VCaP (cell line): ENCODE measurements at regions not wholly inside any gene's neighbourhood (a gene's known extent, or its start where the extent isn't known, plus 50 kb on each side); places are given as distances from the start of the nearest gene placed in this dataset.

ENCODE experiments used
- H3K27ac ChIP-seq: fragments of 450-650 bp; 2 replicates; pipeline ENCODE4 v1.5.1; 2017
- TF ChIP-seq, protein P1 (sequence below): fragments of 450-650 bp; conservative IDR thresholded peaks from 2 replicates; pipeline ENCODE4 v1.5.1; 2017; ENCODE audit warnings: mild to moderate bottlenecking, moderate library complexity

- TF ChIP-seq, protein P1, sequence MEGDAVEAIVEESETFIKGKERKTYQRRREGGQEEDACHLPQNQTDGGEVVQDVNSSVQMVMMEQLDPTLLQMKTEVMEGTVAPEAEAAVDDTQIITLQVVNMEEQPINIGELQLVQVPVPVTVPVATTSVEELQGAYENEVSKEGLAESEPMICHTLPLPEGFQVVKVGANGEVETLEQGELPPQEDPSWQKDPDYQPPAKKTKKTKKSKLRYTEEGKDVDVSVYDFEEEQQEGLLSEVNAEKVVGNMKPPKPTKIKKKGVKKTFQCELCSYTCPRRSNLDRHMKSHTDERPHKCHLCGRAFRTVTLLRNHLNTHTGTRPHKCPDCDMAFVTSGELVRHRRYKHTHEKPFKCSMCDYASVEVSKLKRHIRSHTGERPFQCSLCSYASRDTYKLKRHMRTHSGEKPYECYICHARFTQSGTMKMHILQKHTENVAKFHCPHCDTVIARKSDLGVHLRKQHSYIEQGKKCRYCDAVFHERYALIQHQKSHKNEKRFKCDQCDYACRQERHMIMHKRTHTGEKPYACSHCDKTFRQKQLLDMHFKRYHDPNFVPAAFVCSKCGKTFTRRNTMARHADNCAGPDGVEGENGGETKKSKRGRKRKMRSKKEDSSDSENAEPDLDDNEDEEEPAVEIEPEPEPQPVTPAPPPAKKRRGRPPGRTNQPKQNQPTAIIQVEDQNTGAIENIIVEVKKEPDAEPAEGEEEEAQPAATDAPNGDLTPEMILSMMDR = no peak
- no peak overlapping the region for H3K27ac ChIP-seq
Measured at GRCh38 chr15:62756326-62756994, 286.1 kb upstream of the TPM1 start.

DNA sequence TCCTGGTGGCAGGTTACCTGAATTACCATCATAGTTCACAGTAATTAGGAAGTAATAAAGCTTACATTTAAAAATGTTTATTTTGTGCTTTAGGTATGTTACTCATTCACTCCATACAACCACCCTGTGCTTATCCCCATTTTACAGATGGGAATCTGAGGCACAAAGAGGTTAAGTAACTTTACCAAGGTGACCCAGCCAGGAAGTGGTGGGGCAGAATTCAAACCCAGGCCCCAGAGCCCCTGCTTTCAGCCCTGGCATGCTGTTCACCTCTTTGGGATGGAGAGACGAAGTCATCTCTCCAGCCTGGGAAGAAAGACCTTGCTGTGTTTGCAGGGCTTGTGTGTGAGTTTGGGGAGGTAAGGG, 285.6 kb upstream of the TPM1 start:
- H3K27ac ChIP-seq = no peak overlapping the region
- TF ChIP-seq, protein P1 = no peak

- no peak overlapping the region for H3K27ac ChIP-seq
- TF ChIP-seq, protein P1 = no peak
Measured at GRCh38 chr15:62757535-62757934, 285.0 kb upstream of the TPM1 start.

DNA sequence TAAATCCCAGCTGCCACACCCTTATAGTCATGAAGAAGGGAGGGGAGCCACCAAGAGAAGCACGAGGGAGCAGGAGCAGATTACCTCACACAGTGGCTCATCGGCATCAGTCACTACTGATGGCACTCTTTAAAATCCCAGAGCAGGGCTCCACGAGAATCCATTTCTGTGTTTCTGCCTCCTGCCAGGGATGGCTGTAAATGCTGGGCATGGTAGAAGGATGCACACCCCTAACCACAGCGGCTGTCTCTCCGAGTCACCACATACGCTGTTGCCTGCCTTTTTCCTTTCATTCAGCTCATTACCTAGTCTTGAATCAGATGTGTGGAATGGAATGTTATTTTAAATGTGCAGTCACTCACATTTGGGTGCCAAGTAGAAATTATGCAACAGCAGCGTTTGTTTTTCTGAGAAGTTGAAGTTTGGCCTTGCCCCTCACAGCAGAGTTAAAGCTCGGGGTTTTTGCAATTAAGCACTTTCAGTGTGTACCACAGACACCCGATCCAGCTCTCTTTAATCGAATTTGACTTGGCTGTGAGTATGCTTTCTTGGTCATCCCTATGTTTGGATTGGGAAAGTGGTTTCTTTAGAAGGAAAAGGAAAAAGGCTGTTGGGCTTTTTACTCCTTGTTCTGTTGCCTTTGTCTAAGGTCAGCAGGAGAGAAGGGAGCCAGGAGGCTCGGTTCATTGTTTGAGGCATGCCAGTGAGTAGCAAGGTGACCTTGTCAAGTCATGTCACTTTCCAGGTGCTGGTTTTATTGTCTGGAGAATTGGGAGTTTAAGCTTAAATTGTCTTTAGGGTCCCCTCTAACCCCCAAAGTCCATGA, 284.2 kb upstream of the TPM1 start:
- TF ChIP-seq, protein P1 = no peak
- no peak overlapping the region for H3K27ac ChIP-seq

DNA sequence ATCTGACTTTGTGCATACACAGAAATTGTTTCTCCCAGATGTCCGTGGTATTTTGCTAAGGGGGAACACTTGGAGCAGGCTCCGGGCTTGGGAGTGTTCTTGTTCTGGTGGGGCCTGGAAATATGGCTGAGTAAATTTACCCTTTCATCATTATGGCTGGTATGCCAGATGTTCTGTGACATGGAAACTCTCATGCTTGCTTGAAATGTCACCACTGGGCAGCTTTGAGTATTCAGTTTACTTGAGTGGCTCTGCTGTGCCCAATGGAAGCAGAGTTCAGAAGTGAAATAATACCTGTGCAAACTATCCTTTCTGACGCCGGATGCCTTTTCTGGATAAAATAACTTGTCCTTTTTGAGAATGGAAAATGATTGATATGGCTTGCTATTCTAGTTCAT, 283.6 kb upstream of the TPM1 start:
- TF ChIP-seq, protein P1 = no peak
- no peak overlapping the region for H3K27ac ChIP-seq

GRCh38 chr15:62760538-62760937, 282.0 kb upstream of the TPM1 start:
- H3K27ac ChIP-seq = no peak overlapping the region
- TF ChIP-seq, protein P1 = no peak

DNA sequence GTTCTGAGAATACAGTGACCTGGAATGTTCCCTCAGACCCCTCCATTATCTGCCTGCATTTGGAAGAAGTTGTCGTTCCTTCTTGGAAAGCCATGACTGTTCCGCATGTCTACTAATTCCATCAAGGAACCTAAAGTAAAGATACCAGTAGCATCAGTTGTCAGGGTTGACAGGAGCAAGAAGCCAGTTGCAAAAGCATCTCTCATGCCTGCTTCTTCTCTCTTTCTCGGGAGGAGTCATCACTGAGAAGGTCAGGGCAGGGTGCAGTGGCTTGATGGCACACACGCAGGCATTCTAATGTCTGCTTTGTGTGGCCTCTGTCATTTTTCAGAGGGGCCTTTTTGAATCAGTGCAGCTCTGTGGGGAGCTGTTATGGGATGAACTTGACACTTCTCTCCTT, 276.6 kb upstream of the TPM1 start:
- H3K27ac ChIP-seq = no peak overlapping the region
- TF ChIP-seq, protein P1 = no peak
